Natural killer cell treated with Interleukin-12 subunit alpha and Interleukin-12 subunit beta and Interleukin-15 and Interleukin-18, amount 100 ng/mL, for 72 hours (primary cell): ENCODE measurements at regions not wholly inside any gene's neighbourhood (a gene's known extent, or its start where the extent isn't known, plus 50 kb on each side); places are given as distances from the start of the nearest gene placed in this dataset.

Source experiments
- ATAC-seq, 2 donors: fragments of 150-1000 bp; cut with Tn5 transposase in 1 of 2; sonication (Bioruptor Pico), chemical (Tn5 transposase) in 1 of 2; 2 replicates each; pipeline ENCODE4 v1.10.0; 2021
- DNase-seq: peaks from one replicate; pipeline ENCODE4 v3.0.0; 2022; ENCODE audit warnings: low spot score
- H3K27ac Mint-ChIP-seq, 2 donors: 1 replicate in 1 of 2; 2 replicates in 1 of 2; pipeline ENCODE4 v1.8.0; 2022; ENCODE audit warnings: mixed read lengths in 2 of 2, mild to moderate bottlenecking in 1 of 2, moderate library complexity in 1 of 2
- H3K27me3 Mint-ChIP-seq, 2 donors: 1 replicate in 1 of 2; 2 replicates in 1 of 2; pipeline ENCODE4 v1.8.0; 2022; ENCODE audit warnings: mixed read lengths in 2 of 2
- H3K36me3 Mint-ChIP-seq: one replicate; pipeline ENCODE4 v1.8.0; 2022; ENCODE audit warnings: mixed read lengths
- H3K4me1 Mint-ChIP-seq, 2 donors: 1 replicate in 1 of 2; 2 replicates in 1 of 2; pipeline ENCODE4 v1.8.0; 2022; ENCODE audit warnings: low read depth in 2 of 2, mixed read lengths in 2 of 2, mild to moderate bottlenecking in 1 of 2
- H3K4me3 Mint-ChIP-seq: one replicate; pipeline ENCODE4 v1.8.0; 2022; ENCODE audit warnings: mixed read lengths
- H3K9me3 Mint-ChIP-seq: 2 replicates; pipeline ENCODE4 v1.8.0; 2022; ENCODE audit warnings: mixed read lengths

DNA sequence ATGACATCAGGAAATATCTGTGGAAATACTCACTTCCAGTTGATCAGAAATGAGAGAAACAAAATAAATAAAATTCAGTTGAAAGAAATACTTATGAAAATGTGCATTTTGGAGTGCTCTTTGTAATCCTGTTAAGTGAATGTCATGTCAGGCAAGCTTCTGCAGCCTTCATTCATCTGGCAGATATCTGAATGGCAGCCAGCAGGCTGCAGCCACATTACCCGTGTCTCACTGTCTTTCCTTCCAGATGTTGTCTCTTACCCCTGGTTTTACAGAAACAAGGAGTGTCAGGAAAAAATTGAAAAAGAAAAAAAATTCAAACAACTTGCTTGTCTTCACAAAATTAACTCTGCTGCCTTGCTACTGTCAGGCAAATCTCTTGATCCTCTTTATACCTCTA is 445.0 kb upstream of the RIOK2 start:
- no peak for ATAC-seq
- Mint-ChIP-seq H3K36me3 (peaks cover 6% of the 10 kb centered on the region), H3K27me3 (no peaks in the 10 kb centered on the region), H3K4me3 (no peak overlapping the region), H3K27ac (no peak overlapping the region), H3K9me3 (peaks cover 4% of the 10 kb centered on the region), H3K4me1 (no peaks in the 10 kb centered on the region)
- no peak for DNase-seq

DNA sequence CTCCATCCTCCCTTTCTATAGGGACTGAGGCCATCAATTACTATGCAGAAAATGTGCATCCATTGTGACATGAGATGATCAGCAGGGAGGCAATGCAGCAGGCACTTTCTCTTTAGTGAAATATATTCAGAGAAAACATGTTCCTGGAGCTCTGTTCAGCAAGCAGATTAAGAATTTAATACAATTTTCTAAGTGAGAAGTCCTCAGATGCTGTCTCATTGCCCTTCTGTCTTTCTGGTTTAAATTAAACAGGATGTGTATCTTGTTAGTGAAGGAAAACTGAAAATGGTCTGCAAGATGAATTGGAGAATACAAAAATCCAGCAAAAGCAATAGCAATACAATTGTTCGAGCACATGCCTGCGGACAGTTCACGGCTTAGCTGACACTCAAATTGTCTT is 445.8 kb upstream of the RIOK2 start:
- H3K4me3 Mint-ChIP-seq, result no peak overlapping the region
- ATAC-seq, result no peak
- H3K27me3 Mint-ChIP-seq, result no peaks in the 10 kb centered on the region

DNA sequence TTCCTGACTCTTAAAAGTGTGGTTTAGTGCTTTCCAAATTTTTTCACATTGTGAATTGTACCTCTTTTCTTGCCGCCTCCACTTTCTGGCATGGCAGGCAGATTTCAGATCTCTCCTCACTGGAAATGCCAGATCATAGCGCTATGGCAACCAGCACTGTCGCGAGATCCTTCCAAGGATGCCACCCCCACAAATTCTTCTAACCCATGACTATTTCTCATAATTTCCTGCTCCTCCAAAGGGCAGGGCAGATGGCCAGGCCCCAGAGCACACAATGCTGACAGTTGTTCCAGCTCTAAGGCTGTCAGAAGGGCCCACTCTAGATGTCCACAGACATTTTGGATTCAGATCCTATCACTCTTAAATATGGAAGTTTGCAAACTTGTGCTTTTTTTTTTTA is 446.2 kb upstream of the RIOK2 start:
- no peaks in the 10 kb centered on the region for H3K4me1 Mint-ChIP-seq
- DNase-seq (no peak), ATAC-seq (no peak)
- H3K36me3 Mint-ChIP-seq, result peaks cover 6% of the 10 kb centered on the region
- H3K9me3 Mint-ChIP-seq, result peaks cover 4% of the 10 kb centered on the region
- no peaks in the 10 kb centered on the region for H3K27me3 Mint-ChIP-seq
- no peak overlapping the region for H3K4me3 Mint-ChIP-seq
- H3K27ac Mint-ChIP-seq, result no peak overlapping the region

More for the DNA sequence above, 445.8 kb upstream of the RIOK2 start:
- H3K4me1 Mint-ChIP-seq, result no peaks in the 10 kb centered on the region
- no peak for DNase-seq
- H3K36me3 Mint-ChIP-seq, result peaks cover 6% of the 10 kb centered on the region
- peaks cover 4% of the 10 kb centered on the region for H3K9me3 Mint-ChIP-seq
- H3K27ac Mint-ChIP-seq, result no peak overlapping the region

DNA sequence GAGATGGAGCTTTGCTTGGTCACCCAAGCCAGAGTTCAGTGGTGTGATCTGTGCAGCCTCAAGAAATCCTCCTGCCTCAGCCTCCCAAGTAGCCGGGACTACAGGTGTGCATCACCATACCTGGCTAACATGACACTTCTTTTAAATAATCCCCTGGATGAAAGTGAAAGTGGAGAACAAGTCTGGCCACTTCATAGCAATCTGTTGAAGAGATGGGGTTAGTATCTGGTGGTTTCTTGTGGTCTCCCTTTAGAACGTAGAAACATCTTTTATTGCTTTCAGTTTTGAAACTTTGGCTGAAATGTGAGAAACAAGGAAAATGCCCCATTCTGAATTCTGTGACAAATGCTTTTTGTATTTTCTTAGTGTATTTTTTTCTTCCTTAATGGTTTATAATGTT is 452.5 kb upstream of the RIOK2 start:
- Mint-ChIP-seq H3K27ac (no peak overlapping the region), H3K4me3 (no peak overlapping the region), H3K36me3 (peaks cover 6% of the 10 kb centered on the region), H3K27me3 (no peaks in the 10 kb centered on the region), H3K9me3 (peaks cover 6% of the 10 kb centered on the region), H3K4me1 (peaks cover 0 to 5% of the 10 kb centered on the region in 2 donors)
- DNase-seq (no peak), ATAC-seq (no peak)

DNA sequence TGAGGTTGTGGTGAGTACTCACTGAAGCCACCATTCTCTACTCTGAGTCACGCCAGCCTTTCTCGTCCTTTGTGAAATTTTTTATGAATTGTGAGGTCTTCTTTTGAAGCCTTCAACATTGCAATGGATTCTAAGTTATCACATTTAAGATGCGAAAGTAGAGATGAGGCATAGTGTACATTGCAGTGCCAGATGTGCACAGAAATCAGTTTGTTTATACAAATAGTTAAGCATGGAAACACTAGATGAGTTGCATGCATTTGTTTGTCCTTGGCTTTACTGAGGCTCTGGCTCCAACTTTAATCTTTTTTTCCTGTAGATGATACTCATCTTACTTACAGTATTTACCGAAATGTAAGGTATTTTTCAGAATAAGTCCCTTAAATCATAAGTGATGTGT is 453.7 kb upstream of the RIOK2 start:
- H3K27me3 Mint-ChIP-seq, result no peaks in the 10 kb centered on the region
- DNase-seq, result no peak
- H3K4me1 Mint-ChIP-seq, result peaks cover 0 to 5% of the 10 kb centered on the region in 2 donors
- no peak overlapping the region for H3K27ac Mint-ChIP-seq
- no peaks in the 10 kb centered on the region for H3K36me3 Mint-ChIP-seq
- H3K4me3 Mint-ChIP-seq, result no peak overlapping the region
- peaks cover 6% of the 10 kb centered on the region for H3K9me3 Mint-ChIP-seq
- ATAC-seq, result no peak

DNA sequence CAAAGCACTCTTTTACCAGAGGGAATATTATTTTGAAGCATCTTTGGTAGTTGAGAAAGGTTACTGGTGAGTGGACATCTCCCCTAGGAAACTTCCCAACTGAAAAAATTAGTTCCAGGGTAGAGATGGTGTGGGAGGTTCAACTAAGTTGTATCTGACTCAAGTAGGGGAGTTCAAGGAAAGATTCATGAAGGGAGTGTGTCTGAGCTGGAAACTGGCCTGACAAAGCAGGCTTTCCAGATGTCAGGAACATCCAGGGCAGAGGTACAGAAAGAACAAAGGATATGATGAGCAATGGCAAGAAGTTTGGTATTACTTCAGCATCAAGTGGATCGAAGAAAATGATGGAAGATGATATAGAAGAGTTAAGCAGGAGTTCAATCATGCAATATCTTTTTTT is 458.0 kb upstream of the RIOK2 start:
- no peak for ATAC-seq
- Mint-ChIP-seq H3K4me3 (no peak overlapping the region), H3K27me3 (no peaks in the 10 kb centered on the region), H3K36me3 (no peaks in the 10 kb centered on the region), H3K9me3 (peaks cover 6% of the 10 kb centered on the region), H3K27ac (no peak overlapping the region), H3K4me1 (peaks cover 0 to 2% of the 10 kb centered on the region in 2 donors)
- DNase-seq, result no peak

DNA sequence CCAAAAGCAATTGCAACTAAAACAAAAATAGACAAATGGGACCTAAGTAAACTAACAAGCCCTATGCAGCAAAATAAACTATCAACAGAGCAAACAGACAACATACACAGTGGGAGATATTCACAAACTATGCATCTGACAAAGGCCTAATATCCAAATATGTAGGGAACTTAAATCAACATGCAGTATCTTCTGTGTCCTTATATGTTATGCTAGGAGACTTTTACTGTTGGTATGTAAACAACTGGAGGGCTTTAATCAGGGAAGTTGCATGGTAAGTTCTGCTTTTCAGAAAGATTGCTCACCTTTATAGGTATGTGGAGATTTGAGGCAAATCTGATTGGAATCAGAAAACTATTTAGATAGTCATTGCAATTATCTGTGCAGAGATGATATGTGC is 461.2 kb upstream of the RIOK2 start:
- ATAC-seq (no peak), DNase-seq (no peak)
- Mint-ChIP-seq H3K27ac (no peak overlapping the region), H3K4me3 (no peak overlapping the region), H3K4me1 (no peaks in the 10 kb centered on the region), H3K27me3 (no peaks in the 10 kb centered on the region), H3K9me3 (peaks cover 7% of the 10 kb centered on the region), H3K36me3 (no peaks in the 10 kb centered on the region)

DNA sequence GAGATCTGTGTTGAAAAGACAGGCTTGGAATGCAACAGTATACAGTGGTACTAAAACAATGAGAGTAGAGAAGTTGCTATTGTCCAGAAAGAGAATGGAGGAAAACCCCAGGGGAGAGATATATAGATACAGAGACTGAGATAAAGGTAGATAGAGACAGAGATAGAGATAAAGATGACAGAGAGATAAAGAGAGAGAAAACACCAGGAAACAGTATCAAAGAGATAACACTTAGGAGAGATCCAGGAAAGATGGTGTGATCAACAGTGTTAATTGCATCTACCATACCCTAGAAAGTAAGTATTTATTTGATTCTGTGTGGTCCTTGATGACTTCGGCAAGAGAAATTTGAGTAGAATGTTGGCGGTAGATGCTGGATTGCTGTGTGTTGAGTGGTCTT is 461.8 kb upstream of the RIOK2 start:
- H3K4me3 Mint-ChIP-seq, result no peak overlapping the region
- no peak overlapping the region for H3K27ac Mint-ChIP-seq
- H3K36me3 Mint-ChIP-seq, result no peaks in the 10 kb centered on the region
- DNase-seq (no peak), ATAC-seq (no peak)
- peaks cover 7% of the 10 kb centered on the region for H3K9me3 Mint-ChIP-seq
- H3K4me1 Mint-ChIP-seq, result no peaks in the 10 kb centered on the region
- no peaks in the 10 kb centered on the region for H3K27me3 Mint-ChIP-seq

DNA sequence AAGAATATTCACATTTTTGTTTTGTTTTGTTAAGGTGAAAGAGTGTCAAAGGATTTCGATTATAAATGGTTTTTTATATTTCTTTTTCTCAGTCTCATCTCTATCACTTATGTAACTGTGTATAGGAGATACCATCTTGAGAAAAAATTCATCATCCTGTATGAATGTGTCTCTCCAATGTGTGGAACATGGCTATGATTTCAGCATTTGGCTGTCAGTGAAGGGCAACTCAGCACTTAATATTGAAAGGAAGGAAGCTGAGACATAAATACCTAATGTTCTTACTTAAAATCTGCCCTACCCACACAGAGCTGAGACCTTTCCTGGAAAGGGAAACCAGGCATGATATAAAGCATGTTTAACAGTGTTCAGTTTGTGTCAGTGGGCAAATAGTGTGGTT is 474.2 kb upstream of the RIOK2 start:
- no peak overlapping the region for H3K4me3 Mint-ChIP-seq
- no peaks in the 10 kb centered on the region for H3K36me3 Mint-ChIP-seq
- ATAC-seq (no peak), DNase-seq (no peak)
- H3K27me3 Mint-ChIP-seq, result no peaks in the 10 kb centered on the region
- no peak overlapping the region for H3K27ac Mint-ChIP-seq
- no peaks in the 10 kb centered on the region for H3K4me1 Mint-ChIP-seq
- no peaks in the 10 kb centered on the region for H3K9me3 Mint-ChIP-seq

DNA sequence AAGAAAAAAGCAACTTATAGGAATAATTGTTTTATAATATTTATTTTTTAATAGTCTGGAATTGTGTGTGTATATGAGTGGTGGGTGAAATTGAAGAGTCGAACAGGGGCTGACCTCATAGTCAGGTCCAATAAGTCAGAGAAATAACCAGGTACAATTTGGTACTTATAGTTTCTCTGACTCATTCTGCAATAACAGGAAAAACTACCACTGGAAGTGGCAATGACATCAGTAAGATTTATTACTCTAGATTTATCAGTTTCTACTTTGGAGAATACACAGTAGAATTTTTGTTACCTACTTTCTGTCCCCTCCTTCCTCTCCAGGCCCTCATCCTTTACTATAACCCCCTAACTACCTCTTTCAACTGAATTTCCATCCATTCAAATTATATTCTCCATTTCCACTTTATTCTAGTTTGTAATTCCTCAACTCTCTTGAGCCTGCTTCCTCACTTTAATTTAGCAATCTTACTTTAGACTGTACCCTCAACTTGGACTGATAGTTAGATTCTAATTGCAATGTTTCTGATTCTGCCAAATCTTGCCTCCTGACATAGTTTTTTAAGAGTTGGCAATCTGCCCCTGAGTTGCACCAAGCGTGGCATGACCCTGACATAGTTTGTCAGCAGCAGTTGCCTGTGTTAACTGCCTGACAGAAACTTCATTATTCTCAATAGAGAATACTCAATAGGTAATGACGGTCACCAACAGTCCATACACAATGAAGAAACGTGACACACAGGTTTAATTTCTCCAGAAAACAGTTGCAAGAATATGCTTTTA is 475.3 kb upstream of the RIOK2 start:
- no peaks in the 10 kb centered on the region for H3K4me1 Mint-ChIP-seq
- no peak for DNase-seq
- H3K4me3 Mint-ChIP-seq, result no peak overlapping the region
- H3K9me3 Mint-ChIP-seq, result no peaks in the 10 kb centered on the region
- no peaks in the 10 kb centered on the region for H3K27me3 Mint-ChIP-seq
- no peak for ATAC-seq
- no peaks in the 10 kb centered on the region for H3K36me3 Mint-ChIP-seq
- no peak overlapping the region for H3K27ac Mint-ChIP-seq

DNA sequence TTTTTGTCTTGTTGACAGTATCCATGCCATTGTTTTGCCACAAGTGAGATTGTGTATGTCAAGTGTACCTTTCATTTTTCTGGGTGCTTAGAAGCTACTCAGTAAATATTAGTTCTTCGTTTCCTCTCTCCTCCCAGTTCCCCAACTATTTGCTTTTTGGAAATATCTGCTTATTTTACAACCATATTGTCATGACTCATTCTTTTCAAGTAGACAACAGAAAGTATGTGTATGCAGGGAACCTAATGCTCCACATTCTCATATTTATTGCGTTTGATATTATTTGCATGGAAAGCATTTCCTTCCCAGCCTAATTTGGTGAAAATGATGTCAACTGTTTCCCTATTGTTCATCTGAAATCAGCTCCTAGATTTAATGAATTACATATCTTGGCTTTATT is 483.7 kb upstream of the RIOK2 start:
- Mint-ChIP-seq H3K4me1 (no peaks in the 10 kb centered on the region), H3K4me3 (no peak overlapping the region), H3K27me3 (no peaks in the 10 kb centered on the region), H3K36me3 (no peaks in the 10 kb centered on the region), H3K27ac (no peak overlapping the region), H3K9me3 (peaks cover 10% of the 10 kb centered on the region)
- DNase-seq, result no peak
- ATAC-seq, result no peak

DNA sequence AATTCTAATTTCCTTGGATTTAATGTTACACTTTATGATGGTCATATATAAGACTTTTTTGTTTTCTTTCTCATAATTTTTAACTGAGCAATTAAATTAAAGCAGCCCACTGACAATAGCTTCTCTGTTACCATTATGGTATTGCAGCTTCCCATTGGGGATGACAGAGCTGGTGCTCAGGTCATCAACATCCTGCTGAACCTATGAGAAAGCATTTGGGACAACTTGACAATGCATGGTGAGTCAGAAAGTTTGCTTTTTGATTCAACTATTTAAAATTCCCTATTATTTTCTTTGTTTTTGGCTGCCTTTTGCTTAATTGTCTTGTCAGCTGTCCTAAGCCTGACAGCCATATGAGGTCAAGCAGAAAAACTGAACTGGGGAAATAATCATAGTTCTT is 487.4 kb upstream of the RIOK2 start:
- no peak for ATAC-seq

DNA sequence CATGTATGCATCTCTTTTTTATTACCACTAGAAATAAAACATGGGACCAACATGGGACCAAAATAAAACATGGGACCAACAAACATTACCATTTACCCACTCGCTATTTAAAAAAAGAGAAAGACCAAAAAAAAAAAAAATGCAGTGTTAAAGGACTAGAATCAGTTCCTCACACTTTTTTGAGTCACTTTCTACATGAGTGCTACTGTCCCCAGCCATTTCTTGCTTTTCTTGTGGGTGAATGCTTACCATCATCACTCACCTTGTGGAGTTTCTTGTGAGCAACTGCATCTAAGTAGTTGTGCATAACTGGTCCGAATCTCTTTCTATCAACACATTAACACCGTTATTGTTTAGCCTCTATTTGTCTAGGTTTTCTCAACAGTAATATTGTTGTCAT is 493.6 kb upstream of the RIOK2 start:
- Mint-ChIP-seq H3K4me3 (no peak overlapping the region), H3K36me3 (no peaks in the 10 kb centered on the region), H3K4me1 (no peaks in the 10 kb centered on the region), H3K9me3 (peaks cover 17% of the 10 kb centered on the region), H3K27me3 (no peaks in the 10 kb centered on the region), H3K27ac (no peak overlapping the region)
- DNase-seq, result no peak
- ATAC-seq, result no peak

More for the DNA sequence above, 487.4 kb upstream of the RIOK2 start:
- H3K27me3 Mint-ChIP-seq, result no peaks in the 10 kb centered on the region
- no peak overlapping the region for H3K4me3 Mint-ChIP-seq
- H3K27ac Mint-ChIP-seq, result no peak overlapping the region
- no peaks in the 10 kb centered on the region for H3K4me1 Mint-ChIP-seq
- H3K9me3 Mint-ChIP-seq, result peaks cover 16% of the 10 kb centered on the region
- H3K36me3 Mint-ChIP-seq, result no peaks in the 10 kb centered on the region
- DNase-seq, result no peak

DNA sequence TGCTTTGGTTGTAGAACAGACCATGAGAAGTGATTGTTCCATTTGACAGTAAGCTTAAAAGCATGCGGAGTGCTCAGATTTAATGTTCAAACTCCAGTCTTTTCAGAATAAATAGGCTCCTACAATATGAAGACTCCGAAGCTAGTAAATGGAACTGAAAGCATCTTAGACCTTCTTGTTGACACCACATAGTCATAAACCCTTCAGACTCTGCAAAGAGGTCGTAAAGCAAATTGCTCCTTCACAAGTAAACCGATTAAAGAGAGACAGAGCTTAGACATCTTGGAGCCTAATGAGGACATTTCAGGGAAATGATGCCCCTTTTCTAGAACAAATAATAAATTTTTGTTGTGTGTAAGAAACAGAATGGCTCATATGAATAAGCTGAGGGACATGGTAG is 511.0 kb upstream of the RIOK2 start:
- ATAC-seq (no peak), DNase-seq (no peak)
- no peaks in the 10 kb centered on the region for H3K4me1 Mint-ChIP-seq
- H3K27me3 Mint-ChIP-seq, result no peaks in the 10 kb centered on the region
- H3K9me3 Mint-ChIP-seq, result no peaks in the 10 kb centered on the region
- no peak overlapping the region for H3K27ac Mint-ChIP-seq
- H3K36me3 Mint-ChIP-seq, result no peaks in the 10 kb centered on the region
- no peak overlapping the region for H3K4me3 Mint-ChIP-seq

DNA sequence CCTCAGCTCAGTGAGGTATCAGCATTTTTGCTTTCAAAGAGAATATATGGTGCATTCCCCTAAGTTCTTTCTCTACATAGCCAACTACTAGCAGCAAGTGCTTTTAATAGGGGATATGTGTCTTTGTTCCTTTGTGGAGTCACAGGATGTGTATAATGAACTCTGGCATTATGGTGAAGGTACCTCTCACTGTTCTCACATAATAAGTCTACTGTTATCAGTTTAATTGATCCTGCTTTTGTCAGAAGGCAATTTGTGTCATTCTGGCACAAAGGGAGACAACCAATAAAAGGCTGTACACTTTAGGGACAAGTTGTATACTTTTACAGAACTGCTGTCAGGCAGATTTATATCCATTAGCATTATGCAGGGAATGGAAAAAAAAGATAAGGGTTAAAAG is 531.4 kb upstream of the RIOK2 start:
- Mint-ChIP-seq H3K27ac (no peak overlapping the region), H3K9me3 (no peaks in the 10 kb centered on the region), H3K4me3 (no peak overlapping the region), H3K36me3 (no peaks in the 10 kb centered on the region), H3K27me3 (no peaks in the 10 kb centered on the region), H3K4me1 (no peaks in the 10 kb centered on the region)
- no peak for DNase-seq
- ATAC-seq, result no peak
